SH-SY5Y (cell line): ENCODE measurements at regions not wholly inside any gene's neighbourhood (a gene's known extent, or its start where the extent isn't known, plus 50 kb on each side); places are given as distances from the start of the nearest gene placed in this dataset.

Experiments
- GATA2 ChIP-seq: IDR thresholded peaks from 2 replicates; pipeline ENCODE4 v1.6.1; 2011; ENCODE audit warnings: mild to moderate bottlenecking, low read depth, low read length
- GATA3 ChIP-seq: IDR thresholded peaks from 2 replicates; pipeline ENCODE4 v1.6.1; 2011; ENCODE audit warnings: low read depth, mild to moderate bottlenecking, low read length, moderate library complexity

DNA sequence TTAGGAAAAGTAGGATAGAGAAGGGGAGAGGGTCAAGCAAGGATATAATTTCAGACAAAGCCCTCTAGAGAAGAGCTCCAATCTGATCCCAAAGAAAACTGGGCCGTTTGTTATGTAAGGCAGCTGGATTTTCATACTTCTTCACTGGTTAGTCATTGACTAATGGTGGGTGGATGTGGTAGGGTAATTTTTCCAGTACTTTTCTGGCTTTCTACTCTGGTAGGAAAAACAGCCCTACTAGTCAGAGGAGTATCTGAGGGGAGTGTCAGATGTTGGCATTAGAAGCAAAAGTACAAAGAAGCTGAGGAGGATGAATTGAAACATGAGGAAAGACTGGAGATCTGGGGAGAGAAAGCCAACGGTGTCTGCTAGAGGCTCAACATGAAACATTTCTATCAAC is 145.3 kb downstream of the TNFSF18 start:
- TF ChIP-seq GATA2 (no peak), GATA3 (no peak)
